ENCODE measurements at regions not wholly inside any gene's neighbourhood (a gene's known extent, or its start where the extent isn't known, plus 50 kb on each side); places are given as distances from the start of the nearest gene placed in this dataset.
"Not testable (repeated sequence)": the region's sequence is repeated elsewhere in the genome, so short reads cannot be mapped to it uniquely, and the experiment has no call there.

GRCh38 chr4:56575820-56576429 lies 70.3 kb downstream of the ARL9 start:
- in situ Hi-C loops (cut with HindIII; ENCODE audit: low pct_unique_long_range_greater_than_20kb, low sequenced_read_pairs), result no loop called here
- DNase-seq (ENCODE audit: low read depth, low spot score), result peak; percentile 46

GRCh38 chr4:56592417-56592816 lies 86.8 kb downstream of the ARL9 start:
- DNase-seq (ENCODE audit: low read depth, low spot score); in situ Hi-C loops (cut with HindIII; ENCODE audit: low pct_unique_long_range_greater_than_20kb, low sequenced_read_pairs): not testable (repeated sequence)
